ENCODE measurements at regions not wholly inside any gene's neighbourhood (a gene's known extent, or its start where the extent isn't known, plus 50 kb on each side); places are given as distances from the start of the nearest gene placed in this dataset.

- no peaks in the 10 kb centered on the region for H3K4me1 ChIP-seq (ENCODE audit: low read length)
- no peaks in the 10 kb centered on the region for H3K79me2 ChIP-seq (ENCODE audit: low read length)
- H3K36me3 ChIP-seq (replicated peaks; ENCODE audit: low read depth, low read length), result no peaks in the 10 kb centered on the region
- no peaks in the 10 kb centered on the region for H3K27me3 ChIP-seq (ENCODE audit: low read depth, low read length)
- H3K4me2 ChIP-seq (ENCODE audit: low read length), result no peak overlapping the region
- no peaks in the 10 kb centered on the region for H4K20me1 ChIP-seq (ENCODE audit: insufficient read depth, low read length)
- TF ChIP-seq CTCF (IDR thresholded peaks at IDR 0.05; ENCODE audit: low read depth, low read length) (no peak), EZH2phosphoT487 (IDR thresholded peaks at IDR 0.05; ENCODE audit: low read depth) (no peak)
- no peaks in the 10 kb centered on the region for H3K9me3 ChIP-seq (ENCODE audit: insufficient read depth, low read length)
- H2AFZ ChIP-seq (ENCODE audit: low read depth, low read length), result no peak overlapping the region
- H3K4me3 ChIP-seq (ENCODE audit: low read length), result no peak overlapping the region
- no peak overlapping the region for H3K9ac ChIP-seq (ENCODE audit: low read length)
- no peak overlapping the region for H3K27ac ChIP-seq (ENCODE audit: low read length)
Measured at GRCh38 chr6:163691049-163691448, 276.5 kb downstream of the QKI start.

DNA sequence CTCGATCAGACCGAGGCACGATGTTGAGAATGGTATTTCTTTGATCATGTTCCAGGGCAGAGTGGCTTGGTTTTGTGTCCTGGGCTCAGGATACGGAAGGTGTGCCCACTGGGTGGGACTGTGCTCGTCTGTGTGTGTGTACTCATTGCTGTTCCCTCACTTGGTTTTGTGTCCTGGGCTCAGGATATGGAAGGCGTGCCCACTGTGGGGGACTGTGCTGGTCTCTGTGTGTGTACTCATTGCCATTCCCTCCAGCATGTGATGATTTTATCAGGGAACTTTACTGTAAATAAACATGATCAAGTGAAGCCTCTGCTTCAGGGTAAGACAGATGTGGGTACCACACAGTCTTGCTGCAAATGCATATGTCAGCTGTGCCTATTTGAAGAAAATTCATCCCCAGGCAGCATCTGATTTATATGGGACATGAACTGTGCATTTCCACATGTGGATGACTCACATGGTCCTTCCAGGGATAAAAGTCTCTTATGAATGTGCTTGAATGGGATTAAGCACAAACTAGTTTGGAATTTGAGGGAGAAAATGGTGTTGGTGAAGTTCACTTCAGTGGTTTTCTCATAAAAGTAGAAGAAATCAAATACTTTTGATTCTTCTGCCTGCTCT is 274.3 kb downstream of the QKI start:
- Histone ChIP-seq H3K36me3 (replicated peaks; ENCODE audit: low read depth, low read length) (no peaks in the 10 kb centered on the region), H3K9ac (ENCODE audit: low read length) (no peak overlapping the region), H2AFZ (ENCODE audit: low read depth, low read length) (no peak overlapping the region), H3K4me1 (ENCODE audit: low read length) (no peaks in the 10 kb centered on the region), H3K27ac (ENCODE audit: low read length) (no peak overlapping the region), H3K4me2 (ENCODE audit: low read length) (no peak overlapping the region), H3K27me3 (ENCODE audit: low read depth, low read length) (no peaks in the 10 kb centered on the region), H4K20me1 (ENCODE audit: insufficient read depth, low read length) (no peaks in the 10 kb centered on the region), H3K79me2 (ENCODE audit: low read length) (no peaks in the 10 kb centered on the region), H3K9me3 (ENCODE audit: insufficient read depth, low read length) (no peaks in the 10 kb centered on the region), H3K4me3 (ENCODE audit: low read length) (no peak overlapping the region)
- TF ChIP-seq EZH2phosphoT487 (IDR thresholded peaks at IDR 0.05; ENCODE audit: low read depth), result no peak
- TF ChIP-seq CTCF (IDR thresholded peaks at IDR 0.05; ENCODE audit: low read depth, low read length), result no peak

DNA sequence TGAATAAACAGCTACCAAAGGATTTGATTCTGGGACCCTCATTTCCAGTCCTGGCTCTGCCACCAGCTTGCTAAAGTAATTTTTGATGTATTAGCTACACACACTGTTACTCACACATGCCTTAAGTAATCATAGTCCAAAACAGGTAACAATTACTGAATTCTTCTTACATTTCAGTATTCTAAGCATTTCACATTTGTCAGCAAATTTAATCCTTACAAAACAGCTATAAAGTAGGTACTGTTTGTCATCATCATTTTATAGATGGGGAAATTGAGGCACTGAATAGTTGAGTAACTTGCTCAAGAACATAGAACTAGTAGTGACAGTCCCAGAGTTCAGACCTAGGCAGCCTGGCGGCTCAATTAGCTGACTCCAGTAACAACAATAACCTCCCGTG is 272.6 kb downstream of the QKI start:
- no peaks in the 10 kb centered on the region for H3K4me1 ChIP-seq (ENCODE audit: low read length)
- H3K79me2 ChIP-seq (ENCODE audit: low read length), result no peaks in the 10 kb centered on the region
- no peak overlapping the region for H3K4me2 ChIP-seq (ENCODE audit: low read length)
- H3K9me3 ChIP-seq (ENCODE audit: insufficient read depth, low read length), result no peaks in the 10 kb centered on the region
- H3K36me3 ChIP-seq (replicated peaks; ENCODE audit: low read depth, low read length), result no peaks in the 10 kb centered on the region
- H3K27ac ChIP-seq (ENCODE audit: low read length), result no peak overlapping the region
- no peak overlapping the region for H2AFZ ChIP-seq (ENCODE audit: low read depth, low read length)
- H3K4me3 ChIP-seq (ENCODE audit: low read length), result no peak overlapping the region
- H4K20me1 ChIP-seq (ENCODE audit: insufficient read depth, low read length), result no peaks in the 10 kb centered on the region
- no peak overlapping the region for H3K9ac ChIP-seq (ENCODE audit: low read length)
- H3K27me3 ChIP-seq (ENCODE audit: low read depth, low read length), result no peaks in the 10 kb centered on the region
- TF ChIP-seq CTCF (IDR thresholded peaks at IDR 0.05; ENCODE audit: low read depth, low read length) (no peak), EZH2phosphoT487 (IDR thresholded peaks at IDR 0.05; ENCODE audit: low read depth) (no peak)

GRCh38 chr6:163686301-163686700 is 271.8 kb downstream of the QKI start:
- H3K9ac ChIP-seq (ENCODE audit: low read length), result no peak overlapping the region
- no peak overlapping the region for H3K4me3 ChIP-seq (ENCODE audit: low read length)
- H3K27me3 ChIP-seq (ENCODE audit: low read depth, low read length), result no peaks in the 10 kb centered on the region
- H3K9me3 ChIP-seq (ENCODE audit: insufficient read depth, low read length), result no peaks in the 10 kb centered on the region
- no peak overlapping the region for H3K27ac ChIP-seq (ENCODE audit: low read length)
- no peaks in the 10 kb centered on the region for H3K79me2 ChIP-seq (ENCODE audit: low read length)
- no peak overlapping the region for H3K4me2 ChIP-seq (ENCODE audit: low read length)
- no peaks in the 10 kb centered on the region for H4K20me1 ChIP-seq (ENCODE audit: insufficient read depth, low read length)
- no peak overlapping the region for H2AFZ ChIP-seq (ENCODE audit: low read depth, low read length)
- TF ChIP-seq EZH2phosphoT487 (IDR thresholded peaks at IDR 0.05; ENCODE audit: low read depth) (no peak), CTCF (IDR thresholded peaks at IDR 0.05; ENCODE audit: low read depth, low read length) (no peak)
- no peaks in the 10 kb centered on the region for H3K4me1 ChIP-seq (ENCODE audit: low read length)
- no peaks in the 10 kb centered on the region for H3K36me3 ChIP-seq (replicated peaks; ENCODE audit: low read depth, low read length)
